BLaER1 (cell line): ENCODE measurements at regions not wholly inside any gene's neighbourhood (a gene's known extent, or its start where the extent isn't known, plus 50 kb on each side); places are given as distances from the start of the nearest gene placed in this dataset.

Source experiments
- H3K27ac ChIP-seq: shearing (Covaris generic); formaldehyde crosslinking; 2 replicates; pipeline ENCODE4 v1.8.1; 2022
- H3K27me3 ChIP-seq: shearing (Covaris generic); formaldehyde crosslinking; 2 replicates; pipeline ENCODE4 v1.8.1; 2022
- H3K36me3 ChIP-seq: shearing (Covaris generic); formaldehyde crosslinking; 2 replicates; pipeline ENCODE4 v1.8.1; 2022
- H3K4me1 ChIP-seq: shearing (Covaris generic); formaldehyde crosslinking; 2 replicates; pipeline ENCODE4 v1.8.1; 2022
- H3K4me2 ChIP-seq: shearing (Covaris generic); formaldehyde crosslinking; 2 replicates; pipeline ENCODE4 v1.8.1; 2022
- H3K4me3 ChIP-seq: shearing (Covaris generic); formaldehyde crosslinking; 2 replicates; pipeline ENCODE4 v1.8.1; 2022
- H3K9ac ChIP-seq: shearing (Covaris generic); formaldehyde crosslinking; 2 replicates; pipeline ENCODE4 v1.8.1; 2022
- H3K9me3 ChIP-seq: shearing (Covaris generic); formaldehyde crosslinking; 2 replicates; pipeline ENCODE4 v1.8.1; 2022
- H4K20me1 ChIP-seq: shearing (Covaris generic); formaldehyde crosslinking; 2 replicates; pipeline ENCODE4 v1.8.1; 2022
- Cebpa-rat ChIP-seq: shearing (Covaris generic); IDR thresholded peaks from 2 replicates; pipeline ENCODE4 v1.8.1; 2022

- H3K9ac ChIP-seq: no peak overlapping the region
- no peaks in the 10 kb centered on the region for H3K4me1 ChIP-seq
- no peaks in the 10 kb centered on the region for H3K36me3 ChIP-seq
- H3K27ac ChIP-seq: no peak overlapping the region
- H3K4me2 ChIP-seq: no peak overlapping the region
- H3K4me3 ChIP-seq: no peak overlapping the region
- no peaks in the 10 kb centered on the region for H3K27me3 ChIP-seq
- no peaks in the 10 kb centered on the region for H4K20me1 ChIP-seq
- no peaks in the 10 kb centered on the region for H3K9me3 ChIP-seq
- no peak for TF ChIP-seq Cebpa-rat
These were observed 596.5 kb upstream of the POT1 start for GRCh38 chr7:125526092-125526491.

GRCh38 chr7:125516194-125516593, 586.6 kb upstream of the POT1 start:
- Histone ChIP-seq H4K20me1 (no peaks in the 10 kb centered on the region), H3K9me3 (no peaks in the 10 kb centered on the region), H3K9ac (no peak overlapping the region), H3K36me3 (no peaks in the 10 kb centered on the region), H3K27me3 (no peaks in the 10 kb centered on the region), H3K4me1 (no peaks in the 10 kb centered on the region), H3K27ac (no peak overlapping the region), H3K4me3 (no peak overlapping the region), H3K4me2 (no peak overlapping the region)
- TF ChIP-seq Cebpa-rat: no peak

- TF ChIP-seq Cebpa-rat: no peak
- no peaks in the 10 kb centered on the region for H3K4me1 ChIP-seq
- H3K36me3 ChIP-seq: no peaks in the 10 kb centered on the region
- H3K27me3 ChIP-seq: no peaks in the 10 kb centered on the region
- no peak overlapping the region for H3K9ac ChIP-seq
- no peak overlapping the region for H3K4me3 ChIP-seq
- no peak overlapping the region for H3K27ac ChIP-seq
- H3K4me2 ChIP-seq: no peak overlapping the region
- H4K20me1 ChIP-seq: no peaks in the 10 kb centered on the region
- H3K9me3 ChIP-seq: no peaks in the 10 kb centered on the region
These were observed 582.7 kb upstream of the POT1 start for GRCh38 chr7:125512373-125512772.

GRCh38 chr7:125511310-125511709, 581.7 kb upstream of the POT1 start:
- no peaks in the 10 kb centered on the region for H4K20me1 ChIP-seq
- TF ChIP-seq Cebpa-rat: no peak
- H3K27me3 ChIP-seq: no peaks in the 10 kb centered on the region
- no peak overlapping the region for H3K4me2 ChIP-seq
- H3K4me3 ChIP-seq: no peak overlapping the region
- no peaks in the 10 kb centered on the region for H3K36me3 ChIP-seq
- H3K9me3 ChIP-seq: no peaks in the 10 kb centered on the region
- H3K27ac ChIP-seq: no peak overlapping the region
- H3K4me1 ChIP-seq: no peaks in the 10 kb centered on the region
- no peak overlapping the region for H3K9ac ChIP-seq

GRCh38 chr7:125506331-125506730, 576.7 kb upstream of the POT1 start:
- Histone ChIP-seq H3K27ac (no peak overlapping the region), H3K9me3 (no peaks in the 10 kb centered on the region), H3K9ac (no peak overlapping the region), H3K4me1 (no peaks in the 10 kb centered on the region), H3K4me3 (no peak overlapping the region), H3K4me2 (no peak overlapping the region), H4K20me1 (no peaks in the 10 kb centered on the region), H3K36me3 (no peaks in the 10 kb centered on the region), H3K27me3 (no peaks in the 10 kb centered on the region)
- no peak for TF ChIP-seq Cebpa-rat

GRCh38 chr7:125504848-125505247, 575.2 kb upstream of the POT1 start:
- no peak overlapping the region for H3K9ac ChIP-seq
- no peaks in the 10 kb centered on the region for H4K20me1 ChIP-seq
- no peaks in the 10 kb centered on the region for H3K9me3 ChIP-seq
- H3K27me3 ChIP-seq: no peaks in the 10 kb centered on the region
- H3K27ac ChIP-seq: no peak overlapping the region
- H3K4me2 ChIP-seq: no peak overlapping the region
- TF ChIP-seq Cebpa-rat: no peak
- no peaks in the 10 kb centered on the region for H3K4me1 ChIP-seq
- no peak overlapping the region for H3K4me3 ChIP-seq
- H3K36me3 ChIP-seq: no peaks in the 10 kb centered on the region

- no peaks in the 10 kb centered on the region for H4K20me1 ChIP-seq
- H3K36me3 ChIP-seq: no peaks in the 10 kb centered on the region
- H3K9me3 ChIP-seq: no peaks in the 10 kb centered on the region
- no peak for TF ChIP-seq Cebpa-rat
- no peak overlapping the region for H3K9ac ChIP-seq
- no peaks in the 10 kb centered on the region for H3K27me3 ChIP-seq
- H3K4me1 ChIP-seq: no peaks in the 10 kb centered on the region
- H3K4me2 ChIP-seq: no peak overlapping the region
- H3K4me3 ChIP-seq: no peak overlapping the region
- H3K27ac ChIP-seq: no peak overlapping the region
These were observed 566.4 kb upstream of the POT1 start for GRCh38 chr7:125495997-125496396.

- H3K4me1 ChIP-seq: no peaks in the 10 kb centered on the region
- TF ChIP-seq Cebpa-rat: no peak
These were observed 562.9 kb upstream of the POT1 start for GRCh38 chr7:125492521-125492920.

GRCh38 chr7:125491137-125491536, 561.5 kb upstream of the POT1 start:
- H3K9me3 ChIP-seq: no peaks in the 10 kb centered on the region
- no peak for TF ChIP-seq Cebpa-rat
- no peaks in the 10 kb centered on the region for H3K27me3 ChIP-seq
- H4K20me1 ChIP-seq: no peaks in the 10 kb centered on the region
- no peak overlapping the region for H3K27ac ChIP-seq
- H3K4me3 ChIP-seq: no peak overlapping the region
- H3K9ac ChIP-seq: no peak overlapping the region
- H3K4me1 ChIP-seq: no peaks in the 10 kb centered on the region
- no peaks in the 10 kb centered on the region for H3K36me3 ChIP-seq
- no peak overlapping the region for H3K4me2 ChIP-seq

More at GRCh38 chr7:125492521-125492920, 562.9 kb upstream of the POT1 start:
- Histone ChIP-seq H3K4me3 (no peak overlapping the region), H3K27me3 (no peaks in the 10 kb centered on the region), H3K36me3 (no peaks in the 10 kb centered on the region), H3K27ac (no peak overlapping the region), H3K4me2 (no peak overlapping the region), H3K9me3 (no peaks in the 10 kb centered on the region), H3K9ac (no peak overlapping the region), H4K20me1 (no peaks in the 10 kb centered on the region)

GRCh38 chr7:125490167-125490566, 560.5 kb upstream of the POT1 start:
- TF ChIP-seq Cebpa-rat: no peak
- Histone ChIP-seq H3K9me3 (no peaks in the 10 kb centered on the region), H3K27ac (no peak overlapping the region), H3K4me2 (no peak overlapping the region), H3K4me3 (no peak overlapping the region), H3K9ac (no peak overlapping the region), H3K36me3 (no peaks in the 10 kb centered on the region), H3K4me1 (no peaks in the 10 kb centered on the region), H3K27me3 (no peaks in the 10 kb centered on the region), H4K20me1 (no peaks in the 10 kb centered on the region)

GRCh38 chr7:125485223-125485622, 555.6 kb upstream of the POT1 start:
- no peak overlapping the region for H3K4me3 ChIP-seq
- TF ChIP-seq Cebpa-rat: no peak
- H4K20me1 ChIP-seq: no peaks in the 10 kb centered on the region
- no peak overlapping the region for H3K27ac ChIP-seq
- no peaks in the 10 kb centered on the region for H3K36me3 ChIP-seq
- no peak overlapping the region for H3K9ac ChIP-seq
- H3K9me3 ChIP-seq: no peaks in the 10 kb centered on the region
- no peaks in the 10 kb centered on the region for H3K27me3 ChIP-seq
- no peak overlapping the region for H3K4me2 ChIP-seq
- H3K4me1 ChIP-seq: no peaks in the 10 kb centered on the region
